ENCODE measurements at regions not wholly inside any gene's neighbourhood (a gene's known extent, or its start where the extent isn't known, plus 50 kb on each side); places are given as distances from the start of the nearest gene placed in this dataset.

GRCh38 chr4:166459621-166460020 lies 586.6 kb downstream of the TLL1 start:
- no CpG with 5 or more reads among the region's 5 CpGs for WGBS (ENCODE audit: extremely low coverage, insufficient read length, low lambda C conversion rate)
- no peaks in the 10 kb centered on the region for H4K20me1 ChIP-seq (ENCODE audit: control insufficient read depth, insufficient read depth, insufficient read length)
- no peaks in the 10 kb centered on the region for H3K27me3 ChIP-seq (ENCODE audit: insufficient read depth, low read length)
- H3K9me3 ChIP-seq (ENCODE audit: control insufficient read depth, low read depth, low read length): no peaks in the 10 kb centered on the region
- H2BK20ac ChIP-seq (ENCODE audit: low read depth, low read length, poor library complexity, severe bottlenecking): no peak overlapping the region
- no peak overlapping the region for H2AFZ ChIP-seq (ENCODE audit: low read length)
- no peak overlapping the region for H3K56ac ChIP-seq (ENCODE audit: insufficient read length, low read depth, low read length)
- H2BK15ac ChIP-seq (ENCODE audit: low read depth, low read length): no peak overlapping the region
- no peaks in the 10 kb centered on the region for H3K4me1 ChIP-seq (ENCODE audit: insufficient read depth, low read length)
- no peak overlapping the region for H3K18ac ChIP-seq (ENCODE audit: insufficient read length, low read depth, low read length)
- no peak overlapping the region for H2AK5ac ChIP-seq (ENCODE audit: insufficient read length, low read length)
- no peaks in the 10 kb centered on the region for H3K79me1 ChIP-seq (ENCODE audit: insufficient read depth, low read depth, low read length, poor library complexity, severe bottlenecking)
- no peak overlapping the region for H4K8ac ChIP-seq (replicated peaks; ENCODE audit: insufficient read length, low read depth, low read length)
- no peak for DNase-seq
- H3K9ac ChIP-seq (ENCODE audit: extremely low read depth, insufficient read length, low read length): no peak overlapping the region
- H3K27me3 Mint-ChIP-seq (ENCODE audit: low read depth): no peaks in the 10 kb centered on the region
- no peaks in the 10 kb centered on the region for H3K23me2 ChIP-seq (ENCODE audit: insufficient read length, low read depth, low read length, poor library complexity, severe bottlenecking)
- H2BK120ac ChIP-seq (ENCODE audit: low read depth, low read length, poor library complexity, severe bottlenecking): no peak overlapping the region
- no peak overlapping the region for H3K23ac ChIP-seq (ENCODE audit: insufficient read length, low read depth, low read length)
- H3K9me3 Mint-ChIP-seq: peaks cover 13 to 14% of the 10 kb centered on the region in 2 experiments
- no peak overlapping the region for H2BK12ac ChIP-seq (ENCODE audit: insufficient read length, low read depth, low read length)
- TF ChIP-seq, protein P1, sequence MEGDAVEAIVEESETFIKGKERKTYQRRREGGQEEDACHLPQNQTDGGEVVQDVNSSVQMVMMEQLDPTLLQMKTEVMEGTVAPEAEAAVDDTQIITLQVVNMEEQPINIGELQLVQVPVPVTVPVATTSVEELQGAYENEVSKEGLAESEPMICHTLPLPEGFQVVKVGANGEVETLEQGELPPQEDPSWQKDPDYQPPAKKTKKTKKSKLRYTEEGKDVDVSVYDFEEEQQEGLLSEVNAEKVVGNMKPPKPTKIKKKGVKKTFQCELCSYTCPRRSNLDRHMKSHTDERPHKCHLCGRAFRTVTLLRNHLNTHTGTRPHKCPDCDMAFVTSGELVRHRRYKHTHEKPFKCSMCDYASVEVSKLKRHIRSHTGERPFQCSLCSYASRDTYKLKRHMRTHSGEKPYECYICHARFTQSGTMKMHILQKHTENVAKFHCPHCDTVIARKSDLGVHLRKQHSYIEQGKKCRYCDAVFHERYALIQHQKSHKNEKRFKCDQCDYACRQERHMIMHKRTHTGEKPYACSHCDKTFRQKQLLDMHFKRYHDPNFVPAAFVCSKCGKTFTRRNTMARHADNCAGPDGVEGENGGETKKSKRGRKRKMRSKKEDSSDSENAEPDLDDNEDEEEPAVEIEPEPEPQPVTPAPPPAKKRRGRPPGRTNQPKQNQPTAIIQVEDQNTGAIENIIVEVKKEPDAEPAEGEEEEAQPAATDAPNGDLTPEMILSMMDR (conservative IDR thresholded peaks at IDR 0.05): no peak
- no peak overlapping the region for H3K4me3 Mint-ChIP-seq
- no peak overlapping the region for H3K27ac Mint-ChIP-seq
- H3K79me2 ChIP-seq (ENCODE audit: insufficient read depth, low read length): no peaks in the 10 kb centered on the region
- peaks cover 3 to 20% (median 5%) of the 10 kb centered on the region in 3 experiments; a peak in 6 of 7 replicates for H3K36me3 Mint-ChIP-seq (ENCODE audit: insufficient read depth in 1 of 3, low read depth in 3 of 3)
- no peak overlapping the region for H2BK5ac ChIP-seq (ENCODE audit: insufficient read length, low read length)
- no peak overlapping the region for H3K4me2 ChIP-seq (ENCODE audit: insufficient read depth, insufficient read length, low read length)
- H3K4ac ChIP-seq (ENCODE audit: low read depth, low read length): no peak overlapping the region
- H3T11ph ChIP-seq (ENCODE audit: low read length): no peak overlapping the region
- no peak overlapping the region for H3K14ac ChIP-seq (ENCODE audit: insufficient read depth, low read length)
- no peak overlapping the region for H4K91ac ChIP-seq (ENCODE audit: insufficient read length, low read depth, low read length)
- no peak overlapping the region for H3K27ac ChIP-seq (ENCODE audit: insufficient read length, low read depth, low read length)
- H4K5ac ChIP-seq (ENCODE audit: insufficient read length, low read depth, low read length): no peak overlapping the region
- H3K4me1 Mint-ChIP-seq: peaks cover 3% of the 10 kb centered on the region in 2 experiments; a peak in 3 of 4 replicates
